ENCODE measurements at regions not wholly inside any gene's neighbourhood (a gene's known extent, or its start where the extent isn't known, plus 50 kb on each side); places are given as distances from the start of the nearest gene placed in this dataset.

- no peak for DNase-seq (ENCODE audit: low spot score)
- TF ChIP-seq CTCF (IDR thresholded peaks at IDR 0.05; ENCODE audit: extremely low read depth, missing control alignments): no peak
Observed at GRCh38 chr6:92126088-92126487, 1293.3 kb downstream of the EPHA7 start.

GRCh38 chr6:92125681-92126080 is 1293.7 kb downstream of the EPHA7 start:
- no peak for TF ChIP-seq CTCF (IDR thresholded peaks at IDR 0.05; ENCODE audit: extremely low read depth, missing control alignments)
- DNase-seq (ENCODE audit: low spot score): no peak

- no peak for TF ChIP-seq CTCF (IDR thresholded peaks at IDR 0.05; ENCODE audit: extremely low read depth, missing control alignments)
- DNase-seq (ENCODE audit: low spot score): no peak
Observed at GRCh38 chr6:92124200-92124651, 1295.1 kb downstream of the EPHA7 start.

GRCh38 chr6:92122746-92123145 is 1296.6 kb downstream of the EPHA7 start:
- no peak for DNase-seq (ENCODE audit: low spot score)
- TF ChIP-seq CTCF (IDR thresholded peaks at IDR 0.05; ENCODE audit: extremely low read depth, missing control alignments): no peak

- DNase-seq (ENCODE audit: low spot score): no peak
- no peak for TF ChIP-seq CTCF (IDR thresholded peaks at IDR 0.05; ENCODE audit: extremely low read depth, missing control alignments)
Observed at GRCh38 chr6:92121228-92121627, 1298.1 kb downstream of the EPHA7 start.

GRCh38 chr6:92117800-92118199 is 1301.6 kb downstream of the EPHA7 start:
- no peak for DNase-seq (ENCODE audit: low spot score)
- TF ChIP-seq CTCF (IDR thresholded peaks at IDR 0.05; ENCODE audit: extremely low read depth, missing control alignments): no peak

GRCh38 chr6:92114797-92115196 is 1304.6 kb downstream of the EPHA7 start:
- DNase-seq (ENCODE audit: low spot score): no peak
- TF ChIP-seq CTCF (IDR thresholded peaks at IDR 0.05; ENCODE audit: extremely low read depth, missing control alignments): no peak

All from GM20000 (cell line).